ENCODE measurements at regions not wholly inside any gene's neighbourhood (a gene's known extent, or its start where the extent isn't known, plus 50 kb on each side); places are given as distances from the start of the nearest gene placed in this dataset.

DNA sequence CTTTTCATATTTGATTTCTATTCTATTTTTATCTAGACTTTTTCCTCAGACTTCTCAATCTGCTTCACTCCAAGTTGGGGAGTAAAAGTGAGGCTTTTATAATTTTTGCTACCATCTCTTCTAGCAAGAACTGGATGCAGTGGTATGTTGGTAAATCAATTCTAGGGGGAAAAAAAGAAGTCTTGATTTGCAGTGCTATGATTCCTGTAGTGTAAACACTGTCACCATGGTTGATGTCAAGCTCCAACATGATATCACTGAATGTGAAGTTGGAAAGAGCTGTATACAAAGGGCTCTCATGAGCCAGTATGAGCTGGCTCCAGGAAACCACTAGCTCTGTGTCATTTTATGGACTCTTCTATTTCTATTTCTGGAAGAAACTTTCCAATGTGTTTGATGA is 439.2 kb downstream of the NTRK2 start:
- TF ChIP-seq POLR2A (IDR thresholded peaks at IDR 0.05; ENCODE audit: low read depth, low read length) (no peak), POLR2AphosphoS5 (IDR thresholded peaks at IDR 0.05; ENCODE audit: low read depth, low read length) (no peak), TAF1 (IDR thresholded peaks at IDR 0.05; ENCODE audit: borderline replicate concordance, low read depth, low read length) (no peak)
